GM23248 (cell line): ENCODE measurements at regions not wholly inside any gene's neighbourhood (a gene's known extent, or its start where the extent isn't known, plus 50 kb on each side); places are given as distances from the start of the nearest gene placed in this dataset.

ENCODE experiments used
- DNase-seq: peaks from one replicate; pipeline ENCODE4 v3.0.0-alpha.2; 2015
- H2AFZ ChIP-seq: fragments of 200-600 bp; sonication (generic); 2 replicates; pipeline ENCODE4 v1.6.1; 2016; ENCODE audit warnings: antibody characterized with exemption
- H3F3A ChIP-seq: fragments of 200-600 bp; sonication (generic); 2 replicates; pipeline ENCODE4 v1.6.1; 2016; ENCODE audit warnings: mild to moderate bottlenecking, antibody characterized with exemption, mixed run types; ENCODE audit not compliant: insufficient read depth
- H3K27ac ChIP-seq: fragments of 200-600 bp; sonication (generic); 2 replicates; pipeline ENCODE4 v1.5.1; 2016; ENCODE audit warnings: mild to moderate bottlenecking
- H3K27me3 ChIP-seq: fragments of 200-600 bp; sonication (generic); replicated peaks from 2 replicates; pipeline ENCODE4 v1.6.1; 2016; ENCODE audit warnings: mild to moderate bottlenecking; ENCODE audit not compliant: insufficient read depth
- H3K36me3 ChIP-seq: fragments of 200-600 bp; sonication (generic); 2 replicates; pipeline ENCODE4 v1.6.1; 2016; ENCODE audit warnings: low read depth, mild to moderate bottlenecking
- H3K4me1 ChIP-seq: fragments of 200-600 bp; sonication (generic); 2 replicates; pipeline ENCODE4 v1.6.1; 2016; ENCODE audit warnings: mild to moderate bottlenecking; ENCODE audit not compliant: insufficient read depth
- H3K4me2 ChIP-seq: fragments of 200-600 bp; sonication (generic); one replicate; pipeline ENCODE4 v1.6.1; 2016; ENCODE audit warnings: mild to moderate bottlenecking; ENCODE audit not compliant: unreplicated experiment
- H3K4me3 ChIP-seq: fragments of 200-600 bp; sonication (generic); 2 replicates; pipeline ENCODE4 v1.5.1; 2016; ENCODE audit warnings: mild to moderate bottlenecking
- H3K79me2 ChIP-seq: fragments of 200-600 bp; sonication (generic); 2 replicates; pipeline ENCODE4 v1.6.1; 2016; ENCODE audit warnings: mild to moderate bottlenecking; ENCODE audit not compliant: insufficient read depth
- H3K9ac ChIP-seq: fragments of 200-600 bp; sonication (generic); 2 replicates; pipeline ENCODE4 v1.6.1; 2016; ENCODE audit warnings: mild to moderate bottlenecking
- H3K9me2 ChIP-seq: fragments of 200-600 bp; sonication (generic); 2 replicates; pipeline ENCODE4 v1.6.1; 2016; ENCODE audit warnings: mixed run types, mild to moderate bottlenecking, moderate library complexity; ENCODE audit not compliant: insufficient read depth
- H3K9me3 ChIP-seq: fragments of 200-600 bp; sonication (generic); one replicate; pipeline ENCODE4 v1.6.1; 2017; ENCODE audit warnings: low read depth
- H4K20me1 ChIP-seq: fragments of 200-600 bp; sonication (generic); 2 replicates; pipeline ENCODE4 v1.6.0; 2016; ENCODE audit not compliant: insufficient read depth
- EZH2 ChIP-seq: fragments of 200-600 bp; sonication (generic); IDR thresholded peaks from 2 replicates; pipeline ENCODE4 v1.6.1; 2018; ENCODE audit warnings: antibody characterized with exemption, mild to moderate bottlenecking; ENCODE audit not compliant: insufficient read depth, poor library complexity, severe bottlenecking
- EZH2phosphoT487 ChIP-seq: fragments of 200-600 bp; sonication (generic); IDR thresholded peaks from 2 replicates; pipeline ENCODE4 v1.6.1; 2018; ENCODE audit warnings: antibody characterized with exemption, moderate library complexity, mild to moderate bottlenecking, low read depth; ENCODE audit not compliant: insufficient read depth
- WGBS, 2 experiments: methylation state at CpG; one replicate each; pipeline ENCODE4 v1.1.6; 2015 to 2017; ENCODE audit warnings: low lambda C conversion rate in 2 of 2, low coverage in 1 of 2; ENCODE audit errors: missing lambda C conversion rate in 2 of 2; 5-methylcytosine and 5-hydroxymethylcytosine counted together
- in situ Hi-C: fragments of 300-500 bp; cut with MboI; formaldehyde crosslinking; loops from 2 replicates; pipeline ENCODE4 v1.15.0; 2020

DNA sequence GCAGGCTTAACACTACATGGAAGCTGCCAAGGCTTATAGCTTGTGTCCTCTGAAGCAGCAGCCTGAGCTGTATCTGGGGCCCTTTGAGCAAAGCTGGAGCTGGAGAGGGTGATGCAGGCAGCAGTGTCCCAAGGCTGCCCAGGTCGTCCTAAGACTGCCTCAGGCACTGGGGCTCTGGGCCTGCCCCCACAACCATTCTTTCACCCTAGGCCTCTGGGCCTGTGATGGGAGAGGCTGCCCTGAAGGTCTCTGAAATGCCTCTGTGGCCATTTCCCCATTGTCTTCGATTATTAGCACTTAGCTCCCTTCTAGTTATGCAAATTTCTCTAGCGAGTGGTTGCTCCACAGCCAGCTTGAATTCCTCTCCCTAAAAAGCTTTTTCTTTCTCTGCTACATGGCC lies 142.0 kb downstream of the LRIG2 start:
- Histone ChIP-seq H2AFZ (no peak overlapping the region), H3K79me2 (no peaks in the 10 kb centered on the region), H3K9me2 (no peaks in the 10 kb centered on the region), H3K4me1 (no peaks in the 10 kb centered on the region), H3K9ac (no peak overlapping the region), H3K4me2 (no peak overlapping the region), H3K4me3 (no peak overlapping the region), H3K9me3 (no peaks in the 10 kb centered on the region), H3F3A (no peaks in the 10 kb centered on the region), H3K27me3 (peaks cover 17% of the 10 kb centered on the region; the same call in 1 of the 2 replicates), H4K20me1 (no peaks in the 10 kb centered on the region), H3K36me3 (no peaks in the 10 kb centered on the region), H3K27ac (no peak overlapping the region)
- in situ Hi-C loops = no loop called here
- WGBS, 2 experiments = 33 to 50% methylated on average over 3 of the region's 3 CpGs
- TF ChIP-seq EZH2phosphoT487 (no peak), EZH2 (no peak)
- no peak for DNase-seq

DNA sequence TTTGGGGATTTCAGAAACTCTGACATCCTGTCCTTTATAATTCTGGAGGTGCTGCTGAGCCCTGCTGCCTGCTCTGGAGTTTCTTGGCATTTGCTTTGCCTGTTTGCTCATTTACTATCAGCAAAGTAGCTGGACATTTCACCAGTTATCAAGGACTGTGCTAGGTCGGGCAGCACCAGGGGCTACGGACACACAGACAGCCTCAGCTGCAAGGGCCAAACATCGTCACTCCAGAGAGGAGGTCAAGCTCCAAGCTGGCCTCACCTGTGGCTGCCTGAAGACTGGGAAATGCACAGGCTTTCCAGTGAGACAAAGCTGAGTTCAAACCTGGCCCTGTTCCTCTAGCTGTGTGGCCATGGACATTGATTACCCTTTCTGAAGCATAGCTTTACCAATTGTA lies 143.7 kb downstream of the LRIG2 start:
- H3K4me2 ChIP-seq = no peak overlapping the region
- no peaks in the 10 kb centered on the region for H3K36me3 ChIP-seq
- no peaks in the 10 kb centered on the region for H3F3A ChIP-seq
- no peaks in the 10 kb centered on the region for H4K20me1 ChIP-seq
- WGBS, 2 experiments = 65 to 74% methylated on average over 3 of the region's 3 CpGs
- H3K79me2 ChIP-seq = no peaks in the 10 kb centered on the region
- H3K27me3 ChIP-seq = peaks cover 12% of the 10 kb centered on the region; the same call in 1 of the 2 replicates
- no peaks in the 10 kb centered on the region for H3K9me2 ChIP-seq
- no peak for TF ChIP-seq EZH2phosphoT487
- TF ChIP-seq EZH2 = no peak
- DNase-seq = no peak
- no peak overlapping the region for H3K27ac ChIP-seq
- no peaks in the 10 kb centered on the region for H3K9me3 ChIP-seq
- no peak overlapping the region for H3K9ac ChIP-seq
- H2AFZ ChIP-seq = no peak overlapping the region
- no peaks in the 10 kb centered on the region for H3K4me1 ChIP-seq
- no peak overlapping the region for H3K4me3 ChIP-seq
- in situ Hi-C loops = no loop called here

DNA sequence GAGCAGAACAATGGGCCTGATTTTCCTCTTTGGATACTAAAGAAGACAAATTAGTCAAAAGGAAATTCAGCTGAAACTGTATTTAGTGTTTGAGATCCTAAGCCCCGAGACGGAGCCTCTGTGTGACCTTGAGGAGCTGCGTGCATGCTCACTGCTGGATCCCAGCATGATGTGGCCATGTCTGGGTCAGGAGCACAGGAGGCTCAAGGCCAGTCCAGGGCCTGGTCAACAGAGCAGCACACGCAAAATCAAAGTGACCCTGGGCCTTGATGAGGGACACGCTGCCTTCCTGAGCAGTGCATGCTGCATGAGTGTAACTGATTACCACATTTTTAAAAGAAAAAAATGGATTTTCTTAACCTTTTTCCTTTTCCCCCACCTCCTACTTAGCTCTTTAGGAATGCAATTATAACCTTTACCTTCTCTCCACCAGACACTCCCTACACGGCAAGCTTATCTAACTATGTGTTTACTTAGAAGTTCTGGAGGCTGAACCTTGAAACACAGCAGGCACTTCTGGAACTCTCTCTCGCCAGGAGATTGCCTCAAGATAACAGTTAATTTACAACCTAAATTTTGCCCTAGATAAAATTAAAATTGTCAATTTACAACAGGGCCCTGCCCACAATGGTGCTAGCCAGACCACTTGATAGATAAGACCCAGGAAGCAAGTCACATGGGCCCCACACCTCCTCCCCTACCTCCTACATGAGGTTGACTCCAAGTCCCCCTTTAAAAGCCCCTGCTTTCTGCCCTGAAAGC lies 144.6 kb downstream of the LRIG2 start:
- Histone ChIP-seq H3K36me3 (no peaks in the 10 kb centered on the region), H3K9me2 (no peaks in the 10 kb centered on the region), H3K9me3 (no peaks in the 10 kb centered on the region), H3K4me3 (no peak overlapping the region), H3K9ac (no peak overlapping the region), H3K4me2 (no peak overlapping the region), H3K79me2 (no peaks in the 10 kb centered on the region), H3K27me3 (peaks cover 7% of the 10 kb centered on the region; the same call in 1 of the 2 replicates), H2AFZ (no peak overlapping the region), H4K20me1 (no peaks in the 10 kb centered on the region), H3K27ac (no peak overlapping the region), H3K4me1 (no peaks in the 10 kb centered on the region), H3F3A (no peaks in the 10 kb centered on the region)
- in situ Hi-C loops = no loop called here
- no peak for DNase-seq
- TF ChIP-seq EZH2phosphoT487 = no peak
- TF ChIP-seq EZH2 = no peak
- WGBS, 2 experiments = 39 to 41% methylated on average over 7 of the region's 7 CpGs

DNA sequence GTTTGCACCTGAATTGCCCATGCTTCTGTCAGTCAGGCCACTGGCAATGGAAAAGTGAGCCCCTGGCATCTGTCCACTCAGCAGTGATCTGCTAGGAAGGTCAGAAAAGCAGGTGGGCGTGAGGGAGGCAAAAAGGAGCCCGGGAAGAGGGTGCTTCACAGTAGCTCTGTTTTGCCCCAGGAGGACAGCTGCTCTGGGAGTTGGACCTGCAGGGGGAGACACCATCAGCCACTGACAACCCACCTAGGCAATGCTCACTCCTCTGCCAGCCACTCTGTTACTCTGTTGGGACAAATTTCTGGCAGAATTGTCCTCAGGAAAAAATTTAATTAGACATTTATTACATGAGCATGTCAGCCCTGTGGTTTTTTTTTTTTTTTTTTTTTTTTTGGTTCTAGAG lies 146.4 kb downstream of the LRIG2 start:
- H4K20me1 ChIP-seq = no peaks in the 10 kb centered on the region
- no peaks in the 10 kb centered on the region for H3K79me2 ChIP-seq
- in situ Hi-C loops = no loop called here
- H3K4me1 ChIP-seq = no peaks in the 10 kb centered on the region
- TF ChIP-seq EZH2 = no peak
- TF ChIP-seq EZH2phosphoT487 = no peak
- H3K27me3 ChIP-seq = peaks cover 7% of the 10 kb centered on the region; the same call in 1 of the 2 replicates
- DNase-seq = no peak
- 72 to 74% methylated on average over 2 of the region's 2 CpGs for WGBS, 2 experiments
- no peaks in the 10 kb centered on the region for H3K9me3 ChIP-seq
- H2AFZ ChIP-seq = no peak overlapping the region
- no peak overlapping the region for H3K4me3 ChIP-seq
- H3K9ac ChIP-seq = no peak overlapping the region
- H3K27ac ChIP-seq = no peak overlapping the region
- no peaks in the 10 kb centered on the region for H3K36me3 ChIP-seq
- no peak overlapping the region for H3K4me2 ChIP-seq
- H3K9me2 ChIP-seq = no peaks in the 10 kb centered on the region
- no peaks in the 10 kb centered on the region for H3F3A ChIP-seq
